ENCODE measurements at regions not wholly inside any gene's neighbourhood (a gene's known extent, or its start where the extent isn't known, plus 50 kb on each side); places are given as distances from the start of the nearest gene placed in this dataset.

GRCh38 chr4:115428455-115428854 is 315.0 kb upstream of the NDST4 start:
- no peak overlapping the region for H3K27ac ChIP-seq (replicated peaks)
- H3K27me3 ChIP-seq (ENCODE audit: insufficient read depth, poor library complexity, severe bottlenecking), result no peaks in the 10 kb centered on the region
- no peak for DNase-seq (ENCODE audit: low read depth in 1 of 2, low spot score in 1 of 2)
- no peak overlapping the region for H3K4me3 ChIP-seq (replicated peaks; ENCODE audit: insufficient read depth, low read length)
- TF ChIP-seq REST (IDR thresholded peaks at IDR 0.05; ENCODE audit: insufficient replicate concordance, low read depth) (no peak), SPI1 (IDR thresholded peaks at IDR 0.05; ENCODE audit: borderline replicate concordance, low read depth) (no peak), GABPA (IDR thresholded peaks at IDR 0.05; ENCODE audit: low read depth) (no peak), POLR2AphosphoS5 (IDR thresholded peaks at IDR 0.05; ENCODE audit: low read depth) (no peak), CTCF (IDR thresholded peaks at IDR 0.05; ENCODE audit: insufficient read depth, low read length) (no peak)

- Histone ChIP-seq H3K27ac (replicated peaks) (no peak overlapping the region), H3K4me3 (replicated peaks; ENCODE audit: insufficient read depth, low read length) (no peak overlapping the region), H3K27me3 (ENCODE audit: insufficient read depth, poor library complexity, severe bottlenecking) (no peaks in the 10 kb centered on the region)
- DNase-seq (ENCODE audit: low read depth in 1 of 2, low spot score in 1 of 2), result no peak
- TF ChIP-seq CTCF (IDR thresholded peaks at IDR 0.05; ENCODE audit: insufficient read depth, low read length), result no peak
- no peak for TF ChIP-seq GABPA (IDR thresholded peaks at IDR 0.05; ENCODE audit: low read depth)
- TF ChIP-seq REST (IDR thresholded peaks at IDR 0.05; ENCODE audit: insufficient replicate concordance, low read depth), result no peak
- TF ChIP-seq SPI1 (IDR thresholded peaks at IDR 0.05; ENCODE audit: borderline replicate concordance, low read depth), result no peak
- no peak for TF ChIP-seq POLR2AphosphoS5 (IDR thresholded peaks at IDR 0.05; ENCODE audit: low read depth)
Measured at GRCh38 chr4:115424852-115425251, 311.4 kb upstream of the NDST4 start.

GRCh38 chr4:115418635-115419396 is 305.4 kb upstream of the NDST4 start:
- DNase-seq (ENCODE audit: low read depth in 1 of 2, low spot score in 1 of 2), result no peak
- H3K4me3 ChIP-seq (replicated peaks; ENCODE audit: insufficient read depth, low read length), result no peak overlapping the region
- H3K27me3 ChIP-seq (ENCODE audit: insufficient read depth, poor library complexity, severe bottlenecking), result no peaks in the 10 kb centered on the region
- no peak for TF ChIP-seq REST (IDR thresholded peaks at IDR 0.05; ENCODE audit: insufficient replicate concordance, low read depth)
- no peak for TF ChIP-seq SPI1 (IDR thresholded peaks at IDR 0.05; ENCODE audit: borderline replicate concordance, low read depth)
- TF ChIP-seq GABPA (IDR thresholded peaks at IDR 0.05; ENCODE audit: low read depth), result no peak
- no peak for TF ChIP-seq CTCF (IDR thresholded peaks at IDR 0.05; ENCODE audit: insufficient read depth, low read length)
- H3K27ac ChIP-seq (replicated peaks), result no peak overlapping the region

Measured in HL-60 (cell line).